GM13976 (cell line): ENCODE measurements at regions not wholly inside any gene's neighbourhood (a gene's known extent, or its start where the extent isn't known, plus 50 kb on each side); places are given as distances from the start of the nearest gene placed in this dataset.
A peak's percentile ranks its signal among the peaks of the same experiment; 100 is the strongest.

ENCODE experiments used
- DNase-seq: peaks from one replicate; pipeline ENCODE4 v3.0.0; 2012; ENCODE audit warnings: low spot score
- CTCF ChIP-seq: IDR thresholded peaks from 2 replicates; pipeline ENCODE4 v1.5.1; 2012; ENCODE audit warnings: borderline replicate concordance, mild to moderate bottlenecking; ENCODE audit not compliant: insufficient read depth; ENCODE audit errors: extremely low read depth, missing control alignments, control extremely low read depth
- in situ Hi-C: fragments of 300-500 bp; cut with MboI; formaldehyde crosslinking; loops from one replicate; pipeline ENCODE4 v1.12.0; 2022; ENCODE audit warnings: low sequenced_read_pairs, mixed read lengths, inconsistent platforms; ENCODE audit not compliant: unreplicated experiment

DNA sequence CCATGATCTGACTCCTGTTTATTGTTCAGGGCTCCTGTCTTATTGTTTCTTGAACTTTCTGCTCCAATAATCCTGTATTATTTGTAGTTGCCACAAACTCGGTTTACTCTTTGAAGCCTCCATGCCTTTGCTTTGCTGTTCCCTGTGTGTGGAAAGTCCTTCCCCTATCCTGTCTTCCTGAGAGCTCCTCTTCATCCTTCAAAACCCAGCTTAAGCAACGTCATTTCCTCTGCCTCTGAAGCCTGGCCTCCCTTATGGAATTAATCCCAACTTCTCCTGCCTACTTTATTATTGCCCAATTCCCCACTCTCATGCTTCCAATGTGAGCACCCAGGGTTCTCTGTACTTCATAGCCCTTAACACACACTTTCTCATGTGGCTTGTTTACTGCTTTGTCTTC is 766.2 kb downstream of the MED13L start:
- TF ChIP-seq CTCF: no peak
- no peak for DNase-seq
- in situ Hi-C loops: no loop called here

DNA sequence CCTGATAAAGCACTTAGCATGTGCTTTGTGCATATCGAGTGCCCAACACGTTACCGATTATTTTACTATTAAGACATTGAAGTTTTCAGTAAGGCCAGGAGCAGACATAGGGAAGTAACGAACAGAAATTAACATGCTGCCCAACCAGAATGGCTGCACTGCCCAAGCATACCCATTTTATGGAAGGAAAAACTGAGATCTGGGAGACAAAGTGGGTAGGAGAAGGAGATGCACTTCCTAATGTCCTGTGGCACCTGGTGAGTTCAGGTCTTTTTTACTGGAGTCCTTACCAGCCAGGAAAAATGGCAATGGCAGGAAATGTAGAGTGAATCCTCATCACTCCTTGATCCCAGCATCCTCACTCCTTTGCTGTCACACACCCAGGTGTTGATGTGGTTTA is 768.5 kb downstream of the MED13L start:
- no peak for TF ChIP-seq CTCF
- in situ Hi-C loops: no loop called here
- no peak for DNase-seq

- no peak for DNase-seq
- in situ Hi-C loops: no loop called here
- no peak for TF ChIP-seq CTCF
These were observed 769.4 kb downstream of the MED13L start for GRCh38 chr12:115507951-115508722.

DNA sequence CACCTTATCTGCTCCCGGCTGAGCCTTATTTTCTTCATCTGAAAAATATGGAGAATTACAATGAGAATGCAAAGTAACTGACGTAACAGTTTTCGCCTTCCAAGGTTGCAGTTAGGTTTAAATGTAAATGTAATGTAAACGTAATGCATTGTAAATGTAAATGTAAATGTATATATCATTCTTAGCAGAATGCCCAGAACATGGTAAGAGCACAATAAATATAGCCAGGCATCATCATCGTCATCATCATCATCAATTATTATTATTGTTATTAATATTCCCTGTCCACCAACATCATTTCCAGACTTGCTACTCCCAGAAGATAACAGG is 770.0 kb downstream of the MED13L start:
- in situ Hi-C loops: no loop called here
- TF ChIP-seq CTCF: no peak
- DNase-seq: no peak

GRCh38 chr12:115506822-115507559 is 770.5 kb downstream of the MED13L start:
- TF ChIP-seq CTCF: no peak
- DNase-seq: no peak
- in situ Hi-C loops: no loop called here

DNA sequence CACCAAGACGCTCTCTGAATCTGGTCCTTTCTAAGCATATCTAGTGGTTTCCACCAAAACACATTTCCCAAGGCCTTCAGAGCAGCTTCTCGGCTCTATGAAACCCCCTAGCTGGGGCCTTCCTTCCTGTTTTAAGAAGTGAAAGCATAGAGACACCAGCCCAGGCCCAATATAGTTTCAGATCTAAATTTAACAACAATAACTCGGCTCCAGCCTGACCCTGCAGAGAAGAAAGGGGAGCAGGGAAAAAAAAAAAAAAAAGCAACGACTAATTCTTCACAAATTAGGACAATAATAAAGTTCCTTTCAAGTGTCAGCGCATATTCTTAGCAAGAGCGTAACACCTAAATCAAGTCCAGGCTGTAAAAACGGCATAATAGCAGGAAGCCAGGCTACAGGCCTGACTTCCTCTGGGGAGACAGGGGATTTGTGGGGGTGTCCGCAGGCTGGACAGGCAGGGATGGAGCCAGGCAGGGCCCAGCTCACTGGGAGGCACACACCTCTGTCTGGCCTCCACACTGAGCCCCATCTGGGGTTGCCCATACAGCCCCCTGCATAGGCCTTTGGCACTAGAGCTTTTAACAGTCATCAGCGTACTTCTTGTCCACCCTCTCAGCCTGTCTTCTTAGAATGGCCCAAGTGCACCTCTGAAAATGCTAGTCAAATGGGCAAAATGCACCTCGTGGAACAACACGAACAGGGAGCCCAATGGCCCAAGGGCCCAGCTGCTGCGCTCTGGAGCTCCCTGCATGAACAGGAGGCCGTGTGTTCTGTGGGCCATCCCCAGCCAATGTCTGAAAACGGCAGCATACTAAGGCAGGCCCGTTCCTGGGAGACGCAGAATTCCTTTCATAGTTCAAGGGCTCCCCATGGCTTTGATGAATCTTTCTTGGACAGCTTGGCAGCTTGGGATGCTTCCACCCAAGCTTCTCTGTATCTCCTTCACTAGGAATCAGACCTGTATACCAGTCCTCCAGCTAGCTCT is 772.9 kb downstream of the MED13L start:
- DNase-seq: peak; percentile 65
- no peak for TF ChIP-seq CTCF
- in situ Hi-C loops: no loop called here
